ENCODE measurements at regions not wholly inside any gene's neighbourhood (a gene's known extent, or its start where the extent isn't known, plus 50 kb on each side); places are given as distances from the start of the nearest gene placed in this dataset.

DNA sequence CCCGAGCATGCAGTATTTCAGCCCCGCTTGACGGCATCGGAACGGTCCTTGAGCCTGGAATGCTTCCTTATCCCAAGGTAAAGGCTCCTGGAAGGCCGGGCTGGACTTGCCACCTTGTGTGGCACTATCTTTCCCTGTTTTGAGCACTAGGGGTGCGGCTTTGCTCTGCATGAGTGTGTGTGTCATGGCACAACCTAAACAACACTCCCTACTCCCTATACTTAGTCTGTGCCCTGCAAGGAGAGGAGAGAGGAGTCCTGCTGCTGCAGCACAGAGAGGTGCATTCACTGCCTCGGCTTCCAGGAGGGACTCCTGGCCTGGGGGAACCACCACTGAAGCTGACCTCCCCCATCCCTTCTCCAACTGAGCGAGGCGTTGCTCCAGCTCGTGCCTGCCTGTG is 60.4 kb upstream of the BACE2 start:
- Histone ChIP-seq H3K27me3 (ENCODE audit: control insufficient read depth, insufficient read depth, low read length) (no peaks in the 10 kb centered on the region), H3K4me3 (ENCODE audit: low read depth, low read length) (no peak overlapping the region), H3K9ac (ENCODE audit: low read depth, low read length) (no peak overlapping the region), H3K36me3 (ENCODE audit: control insufficient read depth, insufficient read depth, low read length) (no peaks in the 10 kb centered on the region), H3K27ac (ENCODE audit: low read depth, low read length) (no peak overlapping the region), H3K9me3 (ENCODE audit: control insufficient read depth, insufficient read depth, low read length) (no peaks in the 10 kb centered on the region), H3K4me1 (ENCODE audit: control insufficient read depth, insufficient read depth, low read length) (peaks cover under 1% of the 10 kb centered on the region)

DNA sequence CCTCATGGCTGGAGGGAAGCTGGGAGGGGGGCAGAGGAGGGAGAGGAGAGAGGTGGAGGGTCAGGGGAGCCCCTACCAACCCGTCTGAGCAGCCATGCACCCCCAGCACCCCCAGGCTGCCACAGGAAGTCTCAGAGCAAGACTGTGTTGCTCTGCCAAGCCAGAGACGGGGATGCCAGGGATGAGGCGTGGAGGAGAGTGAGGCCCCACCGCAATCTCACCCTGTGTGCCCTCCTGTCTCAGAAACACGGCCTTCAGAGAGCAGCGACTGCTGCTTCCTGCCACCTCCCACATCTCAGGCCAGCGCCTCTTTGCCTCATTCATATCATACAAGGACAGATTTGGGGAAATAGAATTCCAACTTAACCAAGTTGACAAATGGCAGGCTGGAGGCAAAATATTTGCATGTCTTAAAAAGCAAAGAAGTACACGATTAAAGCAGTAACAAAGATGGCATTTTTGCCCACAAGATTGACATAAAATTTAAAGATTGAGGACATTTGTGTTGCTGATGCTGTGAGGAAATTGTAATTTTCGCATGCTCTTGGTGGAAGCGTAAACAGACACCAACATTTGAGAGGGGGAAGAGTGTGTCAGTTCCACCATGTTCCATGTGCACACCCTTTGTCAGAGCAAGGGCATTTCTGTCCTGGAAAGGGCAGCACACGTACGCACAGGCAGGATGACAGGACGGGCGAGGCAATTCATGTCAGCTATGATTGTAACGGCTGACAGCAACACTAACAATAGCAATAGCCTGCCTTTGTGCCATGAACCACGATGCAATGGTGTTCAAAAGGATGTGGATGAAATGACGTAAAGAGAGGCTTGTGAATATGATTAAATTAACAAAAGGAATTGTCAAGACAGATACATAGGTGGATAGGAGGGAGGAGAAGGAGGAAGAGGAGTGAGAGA is 59.0 kb upstream of the BACE2 start:
- H3K36me3 ChIP-seq (ENCODE audit: control insufficient read depth, insufficient read depth, low read length), result no peaks in the 10 kb centered on the region
- H3K9me3 ChIP-seq (ENCODE audit: control insufficient read depth, insufficient read depth, low read length), result no peaks in the 10 kb centered on the region
- no peaks in the 10 kb centered on the region for H3K27me3 ChIP-seq (ENCODE audit: control insufficient read depth, insufficient read depth, low read length)

DNA sequence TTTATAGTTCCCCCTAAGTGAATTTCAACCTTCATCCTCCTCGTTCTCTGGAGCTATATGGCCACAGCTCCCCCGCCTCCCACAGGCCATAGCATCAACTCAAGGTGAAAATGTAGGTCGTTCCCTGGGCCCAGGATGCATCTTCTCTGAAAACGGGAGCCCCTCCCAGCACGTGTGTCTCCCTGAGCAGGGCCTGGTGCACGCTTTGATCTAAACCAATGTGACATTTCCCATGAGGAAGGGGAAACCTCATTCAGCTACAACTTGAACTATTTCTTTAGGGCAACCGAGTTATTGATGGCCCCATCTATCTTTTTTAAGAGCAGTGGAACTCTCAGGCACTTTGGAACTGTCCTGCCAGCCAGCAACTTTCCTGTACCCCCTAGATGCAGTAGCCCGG is 57.8 kb upstream of the BACE2 start:
- H3K36me3 ChIP-seq (ENCODE audit: control insufficient read depth, insufficient read depth, low read length), result no peaks in the 10 kb centered on the region
- H3K4me3 ChIP-seq (ENCODE audit: low read depth, low read length), result no peak overlapping the region
- H3K9me3 ChIP-seq (ENCODE audit: control insufficient read depth, insufficient read depth, low read length), result no peaks in the 10 kb centered on the region
- no peak overlapping the region for H3K27ac ChIP-seq (ENCODE audit: low read depth, low read length)
- no peak overlapping the region for H3K9ac ChIP-seq (ENCODE audit: low read depth, low read length)
- peaks cover 7% of the 10 kb centered on the region for H3K4me1 ChIP-seq (ENCODE audit: control insufficient read depth, insufficient read depth, low read length)
- H3K27me3 ChIP-seq (ENCODE audit: control insufficient read depth, insufficient read depth, low read length), result no peaks in the 10 kb centered on the region

More for the DNA sequence above, 59.0 kb upstream of the BACE2 start:
- Histone ChIP-seq H3K27ac (ENCODE audit: low read depth, low read length) (no peak overlapping the region), H3K4me1 (ENCODE audit: control insufficient read depth, insufficient read depth, low read length) (peaks cover 7% of the 10 kb centered on the region), H3K4me3 (ENCODE audit: low read depth, low read length) (no peak overlapping the region), H3K9ac (ENCODE audit: low read depth, low read length) (no peak overlapping the region)

GRCh38 chr21:41110664-41111063 is 57.3 kb upstream of the BACE2 start:
- no peak overlapping the region for H3K4me3 ChIP-seq (ENCODE audit: low read depth, low read length)
- H3K9ac ChIP-seq (ENCODE audit: low read depth, low read length), result no peak overlapping the region
- H3K27me3 ChIP-seq (ENCODE audit: control insufficient read depth, insufficient read depth, low read length), result no peaks in the 10 kb centered on the region

GRCh38 chr21:41111681-41112080 is 56.3 kb upstream of the BACE2 start:
- H3K27ac ChIP-seq (ENCODE audit: low read depth, low read length), result no peak overlapping the region
- no peak overlapping the region for H3K9ac ChIP-seq (ENCODE audit: low read depth, low read length)
- peaks cover 7% of the 10 kb centered on the region for H3K4me1 ChIP-seq (ENCODE audit: control insufficient read depth, insufficient read depth, low read length)
- no peaks in the 10 kb centered on the region for H3K27me3 ChIP-seq (ENCODE audit: control insufficient read depth, insufficient read depth, low read length)
- H3K4me3 ChIP-seq (ENCODE audit: low read depth, low read length), result no peak overlapping the region
- no peaks in the 10 kb centered on the region for H3K36me3 ChIP-seq (ENCODE audit: control insufficient read depth, insufficient read depth, low read length)
- H3K9me3 ChIP-seq (ENCODE audit: control insufficient read depth, insufficient read depth, low read length), result no peaks in the 10 kb centered on the region

More at GRCh38 chr21:41110664-41111063, 57.3 kb upstream of the BACE2 start:
- Histone ChIP-seq H3K4me1 (ENCODE audit: control insufficient read depth, insufficient read depth, low read length) (peaks cover 7% of the 10 kb centered on the region), H3K36me3 (ENCODE audit: control insufficient read depth, insufficient read depth, low read length) (no peaks in the 10 kb centered on the region), H3K9me3 (ENCODE audit: control insufficient read depth, insufficient read depth, low read length) (no peaks in the 10 kb centered on the region), H3K27ac (ENCODE audit: low read depth, low read length) (no peak overlapping the region)

DNA sequence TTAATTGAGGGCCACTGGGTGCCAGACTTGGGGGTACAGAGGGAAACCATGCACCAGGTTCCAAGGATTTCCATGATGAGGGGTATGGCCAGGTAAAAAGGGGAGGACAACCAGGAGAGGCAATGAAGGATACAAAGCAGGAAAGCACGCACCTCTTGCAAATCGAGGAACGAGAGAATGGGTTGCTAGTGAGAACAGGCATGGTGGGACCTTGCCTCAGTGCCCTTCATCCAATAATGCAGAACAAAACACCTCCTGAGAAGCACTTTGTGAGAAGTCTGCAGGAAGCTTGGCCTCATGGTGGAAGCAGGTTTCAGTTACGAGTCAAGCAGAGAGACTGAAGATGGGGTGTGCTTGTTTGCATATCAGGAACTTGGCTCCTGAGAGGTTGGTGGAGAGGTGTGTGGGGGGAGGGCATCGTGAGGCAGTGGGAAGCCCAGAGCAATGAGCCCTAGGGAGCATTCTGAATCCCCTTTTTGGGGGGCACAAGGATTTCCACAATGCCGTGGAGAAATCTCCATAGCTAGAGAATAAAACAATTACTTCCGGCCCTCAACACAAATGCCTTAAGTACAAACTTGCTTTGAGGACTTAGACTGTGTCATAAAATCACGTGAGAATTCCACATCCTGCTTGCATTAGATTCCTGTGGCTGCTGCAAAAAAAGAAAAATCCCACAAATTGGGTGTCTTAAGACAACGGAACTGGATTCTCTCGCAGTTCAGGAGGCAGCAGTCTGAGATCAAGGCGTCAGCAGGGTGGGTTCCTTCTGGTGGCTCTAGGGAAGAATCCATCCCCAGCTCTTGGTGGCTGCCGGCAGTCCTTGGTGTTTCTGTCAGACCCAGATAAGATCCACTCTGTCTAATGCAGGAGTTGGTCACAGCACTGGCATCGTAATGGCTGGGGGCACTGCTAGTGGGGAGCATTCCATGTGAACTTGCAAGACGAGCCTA is 54.9 kb upstream of the BACE2 start:
- H3K9me3 ChIP-seq (ENCODE audit: control insufficient read depth, insufficient read depth, low read length), result no peaks in the 10 kb centered on the region
- H3K36me3 ChIP-seq (ENCODE audit: control insufficient read depth, insufficient read depth, low read length), result no peaks in the 10 kb centered on the region
- H3K4me1 ChIP-seq (ENCODE audit: control insufficient read depth, insufficient read depth, low read length), result peaks cover 7% of the 10 kb centered on the region
- no peak overlapping the region for H3K27ac ChIP-seq (ENCODE audit: low read depth, low read length)
- no peak overlapping the region for H3K9ac ChIP-seq (ENCODE audit: low read depth, low read length)
- no peaks in the 10 kb centered on the region for H3K27me3 ChIP-seq (ENCODE audit: control insufficient read depth, insufficient read depth, low read length)
- H3K4me3 ChIP-seq (ENCODE audit: low read depth, low read length), result no peak overlapping the region

DNA sequence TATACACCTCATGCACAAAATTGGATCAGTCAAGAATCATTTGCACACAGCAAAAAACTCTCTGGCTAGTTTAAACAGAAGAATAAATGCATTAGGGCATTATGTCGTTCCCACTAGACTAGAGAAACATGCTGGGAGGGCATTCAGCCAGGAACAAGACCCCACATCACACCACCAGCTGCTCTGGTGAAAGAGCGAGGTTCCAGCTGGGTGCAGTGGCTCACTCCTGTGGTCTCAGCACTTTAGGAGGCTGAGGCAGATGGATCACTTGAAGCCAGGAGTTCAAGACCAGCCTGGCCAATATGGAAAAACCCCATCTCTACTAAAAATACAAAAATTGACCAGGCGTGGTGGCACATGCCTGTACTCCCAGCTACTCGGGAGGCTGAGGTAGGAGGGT is 52.1 kb upstream of the BACE2 start:
- no peak overlapping the region for H3K27ac ChIP-seq (ENCODE audit: low read depth, low read length)
- no peaks in the 10 kb centered on the region for H3K36me3 ChIP-seq (ENCODE audit: control insufficient read depth, insufficient read depth, low read length)
- H3K9ac ChIP-seq (ENCODE audit: low read depth, low read length), result no peak overlapping the region
- no peaks in the 10 kb centered on the region for H3K9me3 ChIP-seq (ENCODE audit: control insufficient read depth, insufficient read depth, low read length)
- H3K4me1 ChIP-seq (ENCODE audit: control insufficient read depth, insufficient read depth, low read length), result peaks cover 7% of the 10 kb centered on the region
- H3K4me3 ChIP-seq (ENCODE audit: low read depth, low read length), result no peak overlapping the region
- no peaks in the 10 kb centered on the region for H3K27me3 ChIP-seq (ENCODE audit: control insufficient read depth, insufficient read depth, low read length)
